OCI-M2 (cell line): ENCODE measurements at regions not wholly inside any gene's neighbourhood (a gene's known extent, or its start where the extent isn't known, plus 50 kb on each side); places are given as distances from the start of the nearest gene placed in this dataset.

Source experiments
- DNase-seq: peaks from one replicate; lab custom pipeline; 2025; ENCODE audit not compliant: unreplicated experiment; lab: John Stamatoyannopoulos, UW

- no peak for DNase-seq
These were observed 354.4 kb downstream of the TUSC7 start for GRCh38 chr3:117063930-117064329.

- no peak for DNase-seq
These were observed 358.7 kb downstream of the TUSC7 start for GRCh38 chr3:117068301-117068700.

- no peak for DNase-seq
These were observed 365.2 kb downstream of the TUSC7 start for GRCh38 chr3:117074826-117075225.

GRCh38 chr3:117079997-117080396 is 370.4 kb downstream of the TUSC7 start:
- DNase-seq, result no peak

GRCh38 chr3:117080872-117081271 is 371.3 kb downstream of the TUSC7 start:
- no peak for DNase-seq

- DNase-seq, result no peak
These were observed 374.7 kb downstream of the TUSC7 start for GRCh38 chr3:117084277-117084676.

GRCh38 chr3:117084739-117085270 is 375.2 kb downstream of the TUSC7 start:
- no peak for DNase-seq

GRCh38 chr3:117091676-117092075 is 382.1 kb downstream of the TUSC7 start:
- no peak for DNase-seq

GRCh38 chr3:117096549-117096948 is 387.0 kb downstream of the TUSC7 start:
- DNase-seq, result no peak

GRCh38 chr3:117097351-117097750 is 387.8 kb downstream of the TUSC7 start:
- DNase-seq, result no peak

GRCh38 chr3:117101697-117102096 is 392.1 kb downstream of the TUSC7 start:
- DNase-seq, result no peak

GRCh38 chr3:117102426-117102825 is 392.8 kb downstream of the TUSC7 start:
- no peak for DNase-seq

GRCh38 chr3:117103675-117104074 is 394.1 kb downstream of the TUSC7 start:
- no peak for DNase-seq

GRCh38 chr3:117104381-117104780 is 394.8 kb downstream of the TUSC7 start:
- no peak for DNase-seq

- DNase-seq, result no peak
These were observed 395.2 kb downstream of the TUSC7 start for GRCh38 chr3:117104792-117105191.

- DNase-seq, result no peak
These were observed 396.1 kb downstream of the TUSC7 start for GRCh38 chr3:117105686-117106085.

- no peak for DNase-seq
These were observed 396.8 kb downstream of the TUSC7 start for GRCh38 chr3:117106396-117106795.

- DNase-seq, result no peak
These were observed 398.4 kb downstream of the TUSC7 start for GRCh38 chr3:117107946-117108345.

GRCh38 chr3:117109178-117109577 is 399.6 kb downstream of the TUSC7 start:
- DNase-seq, result no peak

GRCh38 chr3:117114517-117115265 is 405.1 kb downstream of the TUSC7 start:
- no peak for DNase-seq

- no peak for DNase-seq
These were observed 407.8 kb downstream of the TUSC7 start for GRCh38 chr3:117117188-117117936.

- DNase-seq, result no peak
These were observed 409.0 kb downstream of the TUSC7 start for GRCh38 chr3:117118604-117119003.
